ENCODE measurements at regions not wholly inside any gene's neighbourhood (a gene's known extent, or its start where the extent isn't known, plus 50 kb on each side); places are given as distances from the start of the nearest gene placed in this dataset.

GRCh38 chr3:182241196-182241765 lies 529.6 kb downstream of the SOX2 start:
- no peak overlapping the region for H2AFZ ChIP-seq (ENCODE audit: low read length, unreplicated experiment)

GRCh38 chr3:182241766-182242488 lies 530.2 kb downstream of the SOX2 start:
- Histone ChIP-seq H2AFZ (ENCODE audit: low read length, unreplicated experiment) (no peak overlapping the region), H3K4me1 (ENCODE audit: control insufficient read depth, insufficient read depth, low read length, unreplicated experiment) (no peaks in the 10 kb centered on the region), H3K79me2 (ENCODE audit: control insufficient read depth, insufficient read depth, low read length, unreplicated experiment) (no peaks in the 10 kb centered on the region), H3K36me3 (ENCODE audit: insufficient read depth, low read length) (no peaks in the 10 kb centered on the region), H3K27me3 (ENCODE audit: insufficient read depth, low read length) (no peaks in the 10 kb centered on the region), H3K27ac (ENCODE audit: low read depth, low read length) (no peak overlapping the region), H3K4me3 (ENCODE audit: low read depth, low read length) (no peak overlapping the region)

More at GRCh38 chr3:182241196-182241765, 529.6 kb downstream of the SOX2 start:
- H3K4me3 ChIP-seq (ENCODE audit: low read depth, low read length): no peak overlapping the region
- no peak overlapping the region for H3K27ac ChIP-seq (ENCODE audit: low read depth, low read length)
- H3K79me2 ChIP-seq (ENCODE audit: control insufficient read depth, insufficient read depth, low read length, unreplicated experiment): no peaks in the 10 kb centered on the region
- H3K36me3 ChIP-seq (ENCODE audit: insufficient read depth, low read length): no peaks in the 10 kb centered on the region
- no peaks in the 10 kb centered on the region for H3K4me1 ChIP-seq (ENCODE audit: control insufficient read depth, insufficient read depth, low read length, unreplicated experiment)
- H3K27me3 ChIP-seq (ENCODE audit: insufficient read depth, low read length): no peaks in the 10 kb centered on the region

- Histone ChIP-seq H3K4me1 (ENCODE audit: control insufficient read depth, insufficient read depth, low read length, unreplicated experiment) (no peaks in the 10 kb centered on the region), H3K27ac (ENCODE audit: low read depth, low read length) (no peak overlapping the region), H2AFZ (ENCODE audit: low read length, unreplicated experiment) (no peak overlapping the region), H3K36me3 (ENCODE audit: insufficient read depth, low read length) (no peaks in the 10 kb centered on the region), H3K4me3 (ENCODE audit: low read depth, low read length) (no peak overlapping the region), H3K79me2 (ENCODE audit: control insufficient read depth, insufficient read depth, low read length, unreplicated experiment) (no peaks in the 10 kb centered on the region), H3K27me3 (ENCODE audit: insufficient read depth, low read length) (no peaks in the 10 kb centered on the region)
Measured at GRCh38 chr3:182242489-182242942, 530.8 kb downstream of the SOX2 start.

- H3K79me2 ChIP-seq (ENCODE audit: control insufficient read depth, insufficient read depth, low read length, unreplicated experiment): no peaks in the 10 kb centered on the region
- no peaks in the 10 kb centered on the region for H3K4me1 ChIP-seq (ENCODE audit: control insufficient read depth, insufficient read depth, low read length, unreplicated experiment)
- H3K4me3 ChIP-seq (ENCODE audit: low read depth, low read length): no peak overlapping the region
- H3K36me3 ChIP-seq (ENCODE audit: insufficient read depth, low read length): no peaks in the 10 kb centered on the region
- H3K27me3 ChIP-seq (ENCODE audit: insufficient read depth, low read length): no peaks in the 10 kb centered on the region
- no peak overlapping the region for H2AFZ ChIP-seq (ENCODE audit: low read length, unreplicated experiment)
- no peak overlapping the region for H3K27ac ChIP-seq (ENCODE audit: low read depth, low read length)
Measured at GRCh38 chr3:182243625-182244024, 531.9 kb downstream of the SOX2 start.

GRCh38 chr3:182244222-182244971 lies 532.7 kb downstream of the SOX2 start:
- Histone ChIP-seq H3K79me2 (ENCODE audit: control insufficient read depth, insufficient read depth, low read length, unreplicated experiment) (no peaks in the 10 kb centered on the region), H3K27me3 (ENCODE audit: insufficient read depth, low read length) (no peaks in the 10 kb centered on the region), H2AFZ (ENCODE audit: low read length, unreplicated experiment) (no peak overlapping the region), H3K27ac (ENCODE audit: low read depth, low read length) (no peak overlapping the region), H3K4me3 (ENCODE audit: low read depth, low read length) (no peak overlapping the region), H3K4me1 (ENCODE audit: control insufficient read depth, insufficient read depth, low read length, unreplicated experiment) (no peaks in the 10 kb centered on the region), H3K36me3 (ENCODE audit: insufficient read depth, low read length) (no peaks in the 10 kb centered on the region)

- no peaks in the 10 kb centered on the region for H3K27me3 ChIP-seq (ENCODE audit: insufficient read depth, low read length)
Measured at GRCh38 chr3:182245059-182245458, 533.3 kb downstream of the SOX2 start.

GRCh38 chr3:182246870-182247269 lies 535.1 kb downstream of the SOX2 start:
- Histone ChIP-seq H3K4me1 (ENCODE audit: control insufficient read depth, insufficient read depth, low read length, unreplicated experiment) (no peaks in the 10 kb centered on the region), H3K79me2 (ENCODE audit: control insufficient read depth, insufficient read depth, low read length, unreplicated experiment) (no peaks in the 10 kb centered on the region), H2AFZ (ENCODE audit: low read length, unreplicated experiment) (no peak overlapping the region), H3K27ac (ENCODE audit: low read depth, low read length) (no peak overlapping the region), H3K27me3 (ENCODE audit: insufficient read depth, low read length) (no peaks in the 10 kb centered on the region), H3K36me3 (ENCODE audit: insufficient read depth, low read length) (no peaks in the 10 kb centered on the region), H3K4me3 (ENCODE audit: low read depth, low read length) (no peak overlapping the region)

More at GRCh38 chr3:182245059-182245458, 533.3 kb downstream of the SOX2 start:
- no peak overlapping the region for H3K27ac ChIP-seq (ENCODE audit: low read depth, low read length)
- no peaks in the 10 kb centered on the region for H3K4me1 ChIP-seq (ENCODE audit: control insufficient read depth, insufficient read depth, low read length, unreplicated experiment)
- no peak overlapping the region for H3K4me3 ChIP-seq (ENCODE audit: low read depth, low read length)
- no peak overlapping the region for H2AFZ ChIP-seq (ENCODE audit: low read length, unreplicated experiment)
- H3K79me2 ChIP-seq (ENCODE audit: control insufficient read depth, insufficient read depth, low read length, unreplicated experiment): no peaks in the 10 kb centered on the region
- H3K36me3 ChIP-seq (ENCODE audit: insufficient read depth, low read length): no peaks in the 10 kb centered on the region

- no peaks in the 10 kb centered on the region for H3K36me3 ChIP-seq (ENCODE audit: insufficient read depth, low read length)
- no peaks in the 10 kb centered on the region for H3K79me2 ChIP-seq (ENCODE audit: control insufficient read depth, insufficient read depth, low read length, unreplicated experiment)
- H3K27me3 ChIP-seq (ENCODE audit: insufficient read depth, low read length): no peaks in the 10 kb centered on the region
- no peaks in the 10 kb centered on the region for H3K4me1 ChIP-seq (ENCODE audit: control insufficient read depth, insufficient read depth, low read length, unreplicated experiment)
- no peak overlapping the region for H2AFZ ChIP-seq (ENCODE audit: low read length, unreplicated experiment)
- H3K4me3 ChIP-seq (ENCODE audit: low read depth, low read length): no peak overlapping the region
- no peak overlapping the region for H3K27ac ChIP-seq (ENCODE audit: low read depth, low read length)
Measured at GRCh38 chr3:182248349-182248880, 536.7 kb downstream of the SOX2 start.

GRCh38 chr3:182252802-182253201 lies 540.5 kb upstream of the ATP11B start:
- Histone ChIP-seq H2AFZ (ENCODE audit: low read length, unreplicated experiment) (no peak overlapping the region), H3K36me3 (ENCODE audit: insufficient read depth, low read length) (no peaks in the 10 kb centered on the region)

GRCh38 chr3:182255158-182255557 lies 538.1 kb upstream of the ATP11B start:
- Histone ChIP-seq H3K36me3 (ENCODE audit: insufficient read depth, low read length) (no peaks in the 10 kb centered on the region), H3K4me3 (ENCODE audit: low read depth, low read length) (no peak overlapping the region), H3K27me3 (ENCODE audit: insufficient read depth, low read length) (no peaks in the 10 kb centered on the region), H3K27ac (ENCODE audit: low read depth, low read length) (no peak overlapping the region), H3K4me1 (ENCODE audit: control insufficient read depth, insufficient read depth, low read length, unreplicated experiment) (no peaks in the 10 kb centered on the region), H2AFZ (ENCODE audit: low read length, unreplicated experiment) (no peak overlapping the region), H3K79me2 (ENCODE audit: control insufficient read depth, insufficient read depth, low read length, unreplicated experiment) (no peaks in the 10 kb centered on the region)

More at GRCh38 chr3:182252802-182253201, 540.5 kb upstream of the ATP11B start:
- H3K4me3 ChIP-seq (ENCODE audit: low read depth, low read length): no peak overlapping the region
- H3K27ac ChIP-seq (ENCODE audit: low read depth, low read length): no peak overlapping the region
- no peaks in the 10 kb centered on the region for H3K27me3 ChIP-seq (ENCODE audit: insufficient read depth, low read length)
- H3K79me2 ChIP-seq (ENCODE audit: control insufficient read depth, insufficient read depth, low read length, unreplicated experiment): no peaks in the 10 kb centered on the region
- H3K4me1 ChIP-seq (ENCODE audit: control insufficient read depth, insufficient read depth, low read length, unreplicated experiment): no peaks in the 10 kb centered on the region
